Suprapubic skin (tissue), 4 donors: ENCODE measurements at regions not wholly inside any gene's neighbourhood (a gene's known extent, or its start where the extent isn't known, plus 50 kb on each side); places are given as distances from the start of the nearest gene placed in this dataset.

Experiments used
- DNase-seq, 2 donors: peaks; one replicate each; pipeline ENCODE4 v3.0.0-alpha.2; 2019; ENCODE audit warnings: low spot score in 2 of 2
- H3K27ac ChIP-seq: fragments of 200-600 bp; sonication (generic); one replicate; pipeline ENCODE4 v1.5.1; 2019
- H3K27me3 ChIP-seq: fragments of 200-600 bp; sonication (generic); one replicate; pipeline ENCODE4 v1.5.1; 2019
- H3K36me3 ChIP-seq: fragments of 200-600 bp; sonication (generic); one replicate; pipeline ENCODE4 v1.5.1; 2019
- H3K4me1 ChIP-seq: fragments of 200-600 bp; sonication (generic); one replicate; pipeline ENCODE4 v1.5.1; 2019
- H3K4me3 ChIP-seq: fragments of 200-600 bp; sonication (generic); one replicate; pipeline ENCODE4 v1.5.1; 2019; ENCODE audit warnings: mild to moderate bottlenecking
- H3K9me3 ChIP-seq: fragments of 200-600 bp; sonication (generic); one replicate; pipeline ENCODE4 v1.5.1; 2019
- CTCF ChIP-seq, 2 donors: fragments of 200-600 bp in 1 of 2; fragments of 450-650 bp in 1 of 2; sonication (generic) in 1 of 2; IDR thresholded peaks; one replicate each; pipeline ENCODE4 v1.5.1; 2016 to 2019; ENCODE audit warnings: antibody characterized with exemption in 2 of 2, mild to moderate bottlenecking in 1 of 2, moderate library complexity in 1 of 2
- EP300 ChIP-seq: sonication (generic); formaldehyde crosslinking; IDR thresholded peaks from one replicate; pipeline ENCODE4 v1.6.1; 2017; ENCODE audit warnings: antibody characterized with exemption
- POLR2A ChIP-seq, 2 donors: fragments of 450-650 bp; IDR thresholded peaks; one replicate each; pipeline ENCODE4 v1.6.1; 2017; ENCODE audit warnings: antibody characterized with exemption in 2 of 2, mild to moderate bottlenecking in 2 of 2, moderate library complexity in 2 of 2
- POLR2AphosphoS5 ChIP-seq, 3 donors: sonication (generic); formaldehyde crosslinking; IDR thresholded peaks; one replicate each; pipeline ENCODE4 v1.6.1; 2017; ENCODE audit warnings: antibody characterized with exemption in 3 of 3
- WGBS: methylation state at CpG from one replicate; pipeline ENCODE4 v1.1.5; 2018; 5-methylcytosine and 5-hydroxymethylcytosine counted together

GRCh38 chrX:99371976-99372595, 1038.0 kb downstream of the PCDH19 start:
- no peaks in the 10 kb centered on the region for H3K36me3 ChIP-seq
- TF ChIP-seq CTCF (IDR thresholded peaks at IDR 0.05) (no peak), EP300 (no peak), POLR2AphosphoS5 (IDR thresholded peaks at IDR 0.05) (no peak), POLR2A (IDR thresholded peaks at IDR 0.05) (no peak)
- no peak overlapping the region for H3K27ac ChIP-seq
- H3K4me3 ChIP-seq, result no peak overlapping the region
- DNase-seq, result no peak
- no peaks in the 10 kb centered on the region for H3K27me3 ChIP-seq
- H3K9me3 ChIP-seq, result no peaks in the 10 kb centered on the region
- WGBS, result 92% methylated on average over 34 of the region's 53 CpGs
- no peaks in the 10 kb centered on the region for H3K4me1 ChIP-seq

GRCh38 chrX:99353412-99353811, 1056.7 kb downstream of the PCDH19 start:
- Histone ChIP-seq H3K9me3 (no peaks in the 10 kb centered on the region), H3K27ac (no peak overlapping the region), H3K36me3 (no peaks in the 10 kb centered on the region), H3K27me3 (no peaks in the 10 kb centered on the region), H3K4me1 (no peaks in the 10 kb centered on the region), H3K4me3 (no peak overlapping the region)
- no peak for DNase-seq
- no peak for TF ChIP-seq POLR2A (IDR thresholded peaks at IDR 0.05)
- TF ChIP-seq CTCF (IDR thresholded peaks at IDR 0.05), result no peak
- TF ChIP-seq EP300, result no peak
- no peak for TF ChIP-seq POLR2AphosphoS5 (IDR thresholded peaks at IDR 0.05)
- 20% methylated on average over 1 of the region's 1 CpG for WGBS

GRCh38 chrX:99348256-99348655, 1061.8 kb downstream of the PCDH19 start:
- H3K9me3 ChIP-seq, result no peaks in the 10 kb centered on the region
- H3K27ac ChIP-seq, result no peak overlapping the region
- H3K27me3 ChIP-seq, result no peaks in the 10 kb centered on the region
- 64% methylated on average over 4 of the region's 4 CpGs for WGBS
- H3K36me3 ChIP-seq, result no peaks in the 10 kb centered on the region
- H3K4me3 ChIP-seq, result no peak overlapping the region
- TF ChIP-seq EP300 (no peak), CTCF (IDR thresholded peaks at IDR 0.05) (no peak), POLR2A (IDR thresholded peaks at IDR 0.05) (no peak), POLR2AphosphoS5 (IDR thresholded peaks at IDR 0.05) (no peak)
- DNase-seq, result no peak
- H3K4me1 ChIP-seq, result no peaks in the 10 kb centered on the region

- no peak overlapping the region for H3K4me3 ChIP-seq
- DNase-seq, result no peak
- no peaks in the 10 kb centered on the region for H3K36me3 ChIP-seq
- H3K27ac ChIP-seq, result no peak overlapping the region
- H3K4me1 ChIP-seq, result no peaks in the 10 kb centered on the region
- H3K9me3 ChIP-seq, result no peaks in the 10 kb centered on the region
- TF ChIP-seq CTCF (IDR thresholded peaks at IDR 0.05), result no peak
- TF ChIP-seq POLR2A (IDR thresholded peaks at IDR 0.05), result no peak
- TF ChIP-seq EP300, result no peak
- TF ChIP-seq POLR2AphosphoS5 (IDR thresholded peaks at IDR 0.05), result no peak
- no peaks in the 10 kb centered on the region for H3K27me3 ChIP-seq
These were observed 1101.8 kb downstream of the PCDH19 start for GRCh38 chrX:99308302-99308701.

- Histone ChIP-seq H3K4me1 (no peaks in the 10 kb centered on the region), H3K27me3 (no peaks in the 10 kb centered on the region), H3K4me3 (no peak overlapping the region), H3K27ac (no peak overlapping the region), H3K9me3 (no peaks in the 10 kb centered on the region), H3K36me3 (no peaks in the 10 kb centered on the region)
- no peak for TF ChIP-seq POLR2A (IDR thresholded peaks at IDR 0.05)
- TF ChIP-seq EP300, result no peak
- no peak for TF ChIP-seq POLR2AphosphoS5 (IDR thresholded peaks at IDR 0.05)
- no peak for TF ChIP-seq CTCF (IDR thresholded peaks at IDR 0.05)
- no peak for DNase-seq
- WGBS, result 41% methylated on average over 3 of the region's 3 CpGs
These were observed 1104.5 kb downstream of the PCDH19 start for GRCh38 chrX:99305573-99305972.
